ENCODE measurements at regions not wholly inside any gene's neighbourhood (a gene's known extent, or its start where the extent isn't known, plus 50 kb on each side); places are given as distances from the start of the nearest gene placed in this dataset.
"Not testable (repeated sequence)": the region's sequence is repeated elsewhere in the genome, so short reads cannot be mapped to it uniquely, and the experiment has no call there.

- no peak for TF ChIP-seq CTCF (IDR thresholded peaks at IDR 0.05; ENCODE audit: insufficient read depth, low read length, missing control alignments)
- ChIA-PET CTCF (interaction anchor here (1.4 kb wide), 1 partner anchor 1666 kb away, joined by 3 read pairs; no protein-coding TSS in a partner anchor), POLR2A (no interaction called here)
- no peak overlapping the region for H3K4me3 ChIP-seq (ENCODE audit: low read depth, low read length)
- DNase-seq (ENCODE audit: low read depth, low spot score), result no peak
Measured at GRCh38 chr5:52624291-52624690, 163.4 kb upstream of the ITGA1 start.

GRCh38 chr5:52626312-52626711 is 161.4 kb upstream of the ITGA1 start:
- no peak for TF ChIP-seq CTCF (IDR thresholded peaks at IDR 0.05; ENCODE audit: insufficient read depth, low read length, missing control alignments)
- CTCF ChIA-PET, result no interaction called here
- H3K4me3 ChIP-seq (ENCODE audit: low read depth, low read length), result no peak overlapping the region
- POLR2A ChIA-PET, result no interaction called here
- no peak for DNase-seq (ENCODE audit: low read depth, low spot score)

GRCh38 chr5:52627740-52628139 is 160.0 kb upstream of the ITGA1 start:
- ChIA-PET POLR2A (no interaction called here), CTCF (no interaction called here)
- no peak for TF ChIP-seq CTCF (IDR thresholded peaks at IDR 0.05; ENCODE audit: insufficient read depth, low read length, missing control alignments)
- H3K4me3 ChIP-seq (ENCODE audit: low read depth, low read length), result no peak overlapping the region
- DNase-seq (ENCODE audit: low read depth, low spot score), result no peak

GRCh38 chr5:52632281-52632680 is 155.4 kb upstream of the ITGA1 start:
- POLR2A ChIA-PET, result no interaction called here
- H3K4me3 ChIP-seq (ENCODE audit: low read depth, low read length), result no peak overlapping the region
- no peak for DNase-seq (ENCODE audit: low read depth, low spot score)
- TF ChIP-seq CTCF (IDR thresholded peaks at IDR 0.05; ENCODE audit: insufficient read depth, low read length, missing control alignments), result no peak
- CTCF ChIA-PET, result no interaction called here

- H3K4me3 ChIP-seq (ENCODE audit: low read depth, low read length); DNase-seq (ENCODE audit: low read depth, low spot score); CTCF ChIA-PET; POLR2A ChIA-PET: not testable (repeated sequence)
Measured at GRCh38 chr5:52634171-52634570, 153.5 kb upstream of the ITGA1 start.

- no peak for TF ChIP-seq CTCF (IDR thresholded peaks at IDR 0.05; ENCODE audit: insufficient read depth, low read length, missing control alignments)
- CTCF ChIA-PET, result interaction anchor here (1.3 kb wide), 1 partner anchor 20 kb away, joined by 4 read pairs; no protein-coding TSS in a partner anchor
- POLR2A ChIA-PET, result no interaction called here
- H3K4me3 ChIP-seq (ENCODE audit: low read depth, low read length), result no peak overlapping the region
- no peak for DNase-seq (ENCODE audit: low read depth, low spot score)
Measured at GRCh38 chr5:52638732-52639131, 149.0 kb upstream of the ITGA1 start.

- no peak for DNase-seq (ENCODE audit: low read depth, low spot score)
- no peak overlapping the region for H3K4me3 ChIP-seq (ENCODE audit: low read depth, low read length)
- no peak for TF ChIP-seq CTCF (IDR thresholded peaks at IDR 0.05; ENCODE audit: insufficient read depth, low read length, missing control alignments)
- ChIA-PET POLR2A (no interaction called here), CTCF (no interaction called here)
Measured at GRCh38 chr5:52648726-52649125, 139.0 kb upstream of the ITGA1 start.
